HG03575 (cell line): ENCODE measurements at regions not wholly inside any gene's neighbourhood (a gene's known extent, or its start where the extent isn't known, plus 50 kb on each side); places are given as distances from the start of the nearest gene placed in this dataset.

Source experiments
- ATAC-seq: cut with Tn5 transposase; IDR thresholded peaks from one replicate; pipeline ENCODE4 v1.9.1; 2021; ENCODE audit not compliant: unreplicated experiment, insufficient number of reproducible peaks, low FRiP score; ENCODE audit errors: extremely low read depth

- no peak for ATAC-seq
Observed at GRCh38 chr11:110379936-110380335, 49.8 kb upstream of the FDX1 start.
